DOHH2 (cell line): ENCODE measurements at regions not wholly inside any gene's neighbourhood (a gene's known extent, or its start where the extent isn't known, plus 50 kb on each side); places are given as distances from the start of the nearest gene placed in this dataset.

ENCODE experiments used
- EZH2phosphoT487 ChIP-seq: fragments of 200-600 bp; sonication (generic); IDR thresholded peaks from 2 replicates; pipeline ENCODE4 v1.6.1; 2017; ENCODE audit warnings: borderline replicate concordance, mild to moderate bottlenecking, antibody characterized with exemption, low read length, moderate library complexity, mixed read lengths
- TF ChIP-seq, protein P1 (sequence below): fragments of 200-600 bp; sonication (generic); IDR thresholded peaks from one replicate; pipeline ENCODE4 v1.5.1; 2014; ENCODE audit warnings: antibody characterized with exemption, mild to moderate bottlenecking, low read depth, low read length; ENCODE audit not compliant: poor library complexity, severe bottlenecking

DNA sequence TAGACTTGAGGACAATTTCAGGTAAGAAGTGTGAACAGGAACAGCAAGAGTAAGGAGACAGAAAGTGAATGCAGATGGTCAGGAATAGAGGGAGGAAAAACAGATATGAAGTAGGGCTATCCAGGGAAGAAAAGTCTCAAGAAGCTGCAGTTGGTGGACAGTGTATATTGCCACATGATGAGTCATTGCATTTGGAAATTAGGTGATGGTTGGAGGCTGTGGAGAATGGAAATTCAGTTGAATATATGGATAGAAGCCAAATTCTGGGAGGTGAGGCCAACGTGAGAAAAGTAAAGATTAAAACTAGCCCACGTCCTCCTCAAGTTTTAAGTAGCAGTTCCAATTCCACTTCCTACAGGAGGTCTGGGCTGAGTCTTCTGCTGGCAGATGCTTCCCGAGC is 158.4 kb downstream of the UBE2E3 start:
- TF ChIP-seq, protein P1, sequence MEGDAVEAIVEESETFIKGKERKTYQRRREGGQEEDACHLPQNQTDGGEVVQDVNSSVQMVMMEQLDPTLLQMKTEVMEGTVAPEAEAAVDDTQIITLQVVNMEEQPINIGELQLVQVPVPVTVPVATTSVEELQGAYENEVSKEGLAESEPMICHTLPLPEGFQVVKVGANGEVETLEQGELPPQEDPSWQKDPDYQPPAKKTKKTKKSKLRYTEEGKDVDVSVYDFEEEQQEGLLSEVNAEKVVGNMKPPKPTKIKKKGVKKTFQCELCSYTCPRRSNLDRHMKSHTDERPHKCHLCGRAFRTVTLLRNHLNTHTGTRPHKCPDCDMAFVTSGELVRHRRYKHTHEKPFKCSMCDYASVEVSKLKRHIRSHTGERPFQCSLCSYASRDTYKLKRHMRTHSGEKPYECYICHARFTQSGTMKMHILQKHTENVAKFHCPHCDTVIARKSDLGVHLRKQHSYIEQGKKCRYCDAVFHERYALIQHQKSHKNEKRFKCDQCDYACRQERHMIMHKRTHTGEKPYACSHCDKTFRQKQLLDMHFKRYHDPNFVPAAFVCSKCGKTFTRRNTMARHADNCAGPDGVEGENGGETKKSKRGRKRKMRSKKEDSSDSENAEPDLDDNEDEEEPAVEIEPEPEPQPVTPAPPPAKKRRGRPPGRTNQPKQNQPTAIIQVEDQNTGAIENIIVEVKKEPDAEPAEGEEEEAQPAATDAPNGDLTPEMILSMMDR, result no peak
- TF ChIP-seq EZH2phosphoT487, result no peak
